Osteocyte (in vitro differentiated cells): ENCODE measurements at regions not wholly inside any gene's neighbourhood (a gene's known extent, or its start where the extent isn't known, plus 50 kb on each side); places are given as distances from the start of the nearest gene placed in this dataset.

Experiments used
- DNase-seq: peaks from one replicate; pipeline ENCODE4 v3.0.0; 2021; ENCODE audit warnings: mixed read lengths; ENCODE audit not compliant: unreplicated experiment; ENCODE audit errors: extremely low spot score
- H3K27ac Mint-ChIP-seq: one replicate; pipeline ENCODE4 v1.8.0; 2021; ENCODE audit warnings: mild to moderate bottlenecking, mixed read lengths; ENCODE audit not compliant: unreplicated experiment
- H3K27me3 Mint-ChIP-seq: one replicate; pipeline ENCODE4 v1.8.0; 2021; ENCODE audit warnings: mixed read lengths; ENCODE audit not compliant: unreplicated experiment
- H3K36me3 Mint-ChIP-seq: one replicate; pipeline ENCODE4 v1.8.0; 2021; ENCODE audit warnings: mixed read lengths; ENCODE audit not compliant: unreplicated experiment
- H3K4me1 Mint-ChIP-seq: one replicate; pipeline ENCODE4 v1.8.0; 2021; ENCODE audit warnings: mixed read lengths; ENCODE audit not compliant: unreplicated experiment
- H3K4me3 Mint-ChIP-seq: one replicate; pipeline ENCODE4 v1.8.0; 2021; ENCODE audit warnings: mild to moderate bottlenecking, moderate library complexity, mixed read lengths; ENCODE audit not compliant: unreplicated experiment
- H3K9me3 Mint-ChIP-seq: one replicate; pipeline ENCODE4 v1.8.0; 2021; ENCODE audit warnings: mixed read lengths; ENCODE audit not compliant: unreplicated experiment
- CTCF ChIP-seq: fragments of 200-600 bp; sonication (generic); IDR thresholded peaks from 2 replicates; pipeline ENCODE4 v1.5.0; 2021; ENCODE audit warnings: antibody characterized with exemption, mild to moderate bottlenecking, moderate library complexity

GRCh38 chr4:78691334-78691754, 84.8 kb upstream of the BMP2K start:
- Mint-ChIP-seq H3K4me3 (no peak overlapping the region), H3K4me1 (peaks cover 7% of the 10 kb centered on the region), H3K27me3 (no peaks in the 10 kb centered on the region), H3K36me3 (no peaks in the 10 kb centered on the region), H3K27ac (no peak overlapping the region), H3K9me3 (no peaks in the 10 kb centered on the region)
- DNase-seq = no peak
- no peak for TF ChIP-seq CTCF

GRCh38 chr4:78691971-78692821, 84.0 kb upstream of the BMP2K start:
- H3K36me3 Mint-ChIP-seq = no peaks in the 10 kb centered on the region
- H3K9me3 Mint-ChIP-seq = no peaks in the 10 kb centered on the region
- no peak for TF ChIP-seq CTCF
- DNase-seq = no peak
- no peak overlapping the region for H3K27ac Mint-ChIP-seq
- peaks cover 7% of the 10 kb centered on the region for H3K4me1 Mint-ChIP-seq
- no peaks in the 10 kb centered on the region for H3K27me3 Mint-ChIP-seq
- no peak overlapping the region for H3K4me3 Mint-ChIP-seq

GRCh38 chr4:78692822-78693170, 83.4 kb upstream of the BMP2K start:
- Mint-ChIP-seq H3K36me3 (no peaks in the 10 kb centered on the region), H3K9me3 (no peaks in the 10 kb centered on the region), H3K4me1 (peaks cover 7% of the 10 kb centered on the region), H3K27ac (no peak overlapping the region), H3K27me3 (no peaks in the 10 kb centered on the region), H3K4me3 (no peak overlapping the region)
- no peak for TF ChIP-seq CTCF
- no peak for DNase-seq

- no peak for DNase-seq
- Mint-ChIP-seq H3K9me3 (no peaks in the 10 kb centered on the region), H3K4me1 (peaks cover 1% of the 10 kb centered on the region), H3K27ac (no peak overlapping the region), H3K36me3 (no peaks in the 10 kb centered on the region), H3K4me3 (no peak overlapping the region), H3K27me3 (no peaks in the 10 kb centered on the region)
- TF ChIP-seq CTCF = no peak
Measured at GRCh38 chr4:78693777-78694456, 82.2 kb upstream of the BMP2K start.

- no peaks in the 10 kb centered on the region for H3K4me1 Mint-ChIP-seq
- no peaks in the 10 kb centered on the region for H3K9me3 Mint-ChIP-seq
- H3K36me3 Mint-ChIP-seq = no peaks in the 10 kb centered on the region
- H3K27me3 Mint-ChIP-seq = no peaks in the 10 kb centered on the region
- no peak for TF ChIP-seq CTCF
- no peak for DNase-seq
- no peak overlapping the region for H3K27ac Mint-ChIP-seq
- no peak overlapping the region for H3K4me3 Mint-ChIP-seq
Measured at GRCh38 chr4:78694457-78694787, 81.7 kb upstream of the BMP2K start.
